ENCODE measurements at regions not wholly inside any gene's neighbourhood (a gene's known extent, or its start where the extent isn't known, plus 50 kb on each side); places are given as distances from the start of the nearest gene placed in this dataset.

DNA sequence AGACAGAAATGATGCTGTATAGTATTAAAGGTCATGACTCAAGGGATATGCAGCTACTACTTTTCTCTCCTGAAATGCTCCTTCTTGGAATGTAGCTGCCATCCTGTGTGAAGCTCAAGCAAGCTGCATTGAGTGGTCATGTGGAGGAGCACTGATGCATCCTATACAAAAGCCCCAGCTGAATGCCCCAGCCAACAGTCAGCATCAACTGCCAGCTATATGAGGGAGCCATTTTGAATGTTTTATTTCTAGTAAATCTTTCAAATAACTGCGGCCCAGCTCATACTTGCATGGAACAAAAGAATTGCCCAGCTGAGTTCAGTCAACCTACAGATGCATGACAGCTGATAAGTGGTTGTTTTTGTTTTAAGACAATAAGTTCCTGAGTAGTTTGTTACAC lies 165.0 kb upstream of the GEMIN8 start:
- DNase-seq (ENCODE audit: low read depth in 4 of 4, low spot score in 3 of 4), result no peak

DNA sequence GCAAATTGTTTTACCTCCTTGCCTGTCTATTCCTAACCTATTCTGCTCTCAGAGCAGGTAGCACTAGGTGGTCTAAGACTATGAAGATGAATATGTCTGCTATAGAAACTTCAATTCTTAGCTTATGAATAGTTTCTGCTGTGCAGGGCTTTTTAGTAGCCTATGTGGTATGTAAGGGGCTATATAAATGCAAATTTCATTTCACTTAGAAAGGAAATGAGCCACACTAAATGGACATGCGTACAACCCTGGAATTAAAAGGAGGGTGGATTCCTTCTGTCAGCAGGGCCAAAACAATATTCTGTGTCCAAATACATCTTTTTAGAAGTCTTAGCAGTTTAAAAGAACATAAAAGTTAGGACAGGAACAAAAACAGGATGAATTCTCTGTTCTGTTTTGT lies 163.9 kb upstream of the GEMIN8 start:
- DNase-seq (ENCODE audit: low read depth in 4 of 4, low spot score in 3 of 4), result no peak

DNA sequence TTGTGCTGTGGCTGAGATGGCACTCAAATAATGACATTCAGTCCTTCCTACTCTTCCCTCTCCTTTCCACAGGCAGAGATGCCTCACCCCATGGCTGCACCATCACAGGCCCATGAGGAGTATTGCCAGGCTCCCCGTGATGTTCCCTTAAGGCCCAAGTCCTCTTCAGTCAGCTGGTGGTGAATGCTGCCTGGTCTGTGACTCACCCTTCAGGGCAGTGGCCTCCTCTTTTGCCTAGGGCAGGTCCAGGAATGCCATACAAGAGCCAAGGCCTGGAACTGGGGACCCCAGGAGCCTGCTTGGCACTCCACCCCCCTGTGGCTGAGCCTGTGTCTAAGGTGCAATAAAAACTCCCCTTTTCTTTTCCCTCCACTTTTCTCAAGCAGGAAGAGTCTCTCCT lies 144.2 kb upstream of the GEMIN8 start:
- DNase-seq (ENCODE audit: low read depth in 4 of 4, low spot score in 3 of 4), result no peak

- no peak for DNase-seq (ENCODE audit: low read depth in 4 of 4, low spot score in 3 of 4)
Measured at GRCh38 chrX:14164828-14165227, 135.1 kb upstream of the GEMIN8 start.

DNA sequence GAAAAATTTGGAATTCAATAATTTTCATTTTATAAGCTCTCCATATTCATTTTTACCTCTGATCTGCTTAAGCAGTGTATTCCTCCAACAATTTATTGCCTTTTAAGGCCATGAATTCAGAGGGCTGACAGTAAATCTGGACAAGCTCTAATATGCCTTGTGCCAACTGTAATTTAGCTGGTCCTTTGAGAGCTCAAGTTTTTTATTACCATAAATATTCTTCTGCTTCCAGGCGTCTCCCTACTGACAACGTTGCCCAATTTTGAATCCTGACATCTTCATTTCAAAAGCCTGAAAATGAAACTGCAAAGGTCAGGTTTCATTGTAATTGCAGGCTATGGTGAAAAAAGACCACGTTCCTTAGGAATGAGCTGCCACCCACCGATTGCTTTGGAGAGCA lies 95.8 kb upstream of the GEMIN8 start:
- DNase-seq (ENCODE audit: low read depth in 4 of 4, low spot score in 3 of 4), result no peak

DNA sequence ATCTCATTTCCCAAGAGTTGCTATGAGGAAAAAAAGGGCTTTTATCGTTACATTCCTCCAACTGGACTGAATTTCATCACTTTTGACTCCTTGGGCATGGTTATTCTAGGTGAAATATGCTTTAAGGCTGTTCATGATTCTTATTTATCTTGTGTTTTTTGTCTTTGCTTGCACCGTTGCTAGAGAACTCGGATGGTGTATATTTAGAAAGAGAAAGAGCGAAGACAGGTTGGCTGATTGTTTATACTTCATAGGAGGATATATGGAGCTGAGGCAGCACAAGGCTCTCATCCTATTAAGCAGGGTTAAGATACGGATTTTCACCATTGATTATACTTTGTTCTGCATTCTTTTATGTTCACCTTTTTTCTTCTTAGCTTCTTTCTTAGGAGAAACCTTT lies 94.9 kb upstream of the GEMIN8 start:
- no peak for DNase-seq (ENCODE audit: low read depth in 4 of 4, low spot score in 3 of 4)

DNA sequence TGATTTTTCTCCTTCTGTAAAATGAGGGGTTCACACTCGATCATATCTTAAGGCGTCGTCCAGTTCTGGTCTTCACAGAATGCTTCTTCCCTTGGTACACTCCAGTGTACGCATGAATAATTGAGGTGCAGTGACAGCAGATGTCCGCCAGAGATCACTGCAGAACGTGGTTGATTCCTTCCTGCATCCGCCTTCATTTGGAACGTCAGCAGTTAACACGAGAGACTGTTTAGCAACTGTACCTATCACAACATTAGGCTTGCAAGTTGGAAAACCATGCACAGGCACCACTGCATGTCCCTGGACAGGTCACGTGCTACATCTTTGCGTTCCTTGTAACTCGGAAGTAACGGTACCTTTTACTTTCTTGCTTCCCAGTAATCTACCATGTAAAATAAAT lies 66.0 kb upstream of the GEMIN8 start:
- DNase-seq (ENCODE audit: low read depth in 4 of 4, low spot score in 3 of 4), result peak in 2 of 4 donors; percentile 22 to 33

DNA sequence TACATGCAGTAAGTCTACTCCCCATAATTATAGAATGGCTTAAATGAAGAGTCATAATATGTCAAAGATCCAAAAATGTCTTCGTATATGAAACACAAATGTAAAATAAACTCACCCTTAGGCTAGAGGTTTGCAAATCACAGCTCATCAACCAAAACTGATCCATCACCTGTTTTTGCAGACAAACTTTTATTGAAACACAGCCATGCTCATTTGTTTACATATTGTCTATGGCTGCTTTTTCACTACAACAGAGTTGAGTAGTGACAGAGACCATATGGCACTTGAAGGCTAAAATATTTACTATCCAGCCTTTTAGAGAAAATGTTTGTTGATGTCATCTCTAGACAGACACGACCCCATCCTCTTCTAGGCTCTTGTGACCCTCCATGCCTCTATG lies 64.5 kb upstream of the GEMIN8 start:
- no peak for DNase-seq (ENCODE audit: low read depth in 4 of 4, low spot score in 3 of 4)

DNA sequence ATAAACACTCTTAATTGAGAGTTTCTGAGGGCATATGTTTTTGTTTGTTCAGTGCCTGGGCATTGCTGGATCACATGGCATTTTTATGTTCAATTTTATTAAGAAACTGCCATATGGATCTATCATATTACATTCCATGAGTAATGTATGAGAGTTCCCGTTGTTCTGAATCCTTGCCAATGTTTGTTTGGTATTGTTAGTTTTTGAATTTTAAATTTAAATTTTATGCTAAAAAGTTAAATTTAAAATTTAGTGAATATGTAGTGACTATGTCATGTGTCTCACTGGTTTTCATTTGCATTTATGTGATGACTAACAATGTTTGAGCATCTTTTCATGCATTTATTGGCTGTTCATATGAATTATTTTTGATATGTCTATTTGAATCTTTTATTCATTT lies 54.8 kb upstream of the GEMIN8 start:
- no peak for DNase-seq (ENCODE audit: low read depth in 4 of 4, low spot score in 3 of 4)

GRCh38 chrX:14083783-14084182 lies 54.1 kb upstream of the GEMIN8 start:
- DNase-seq (ENCODE audit: low read depth in 4 of 4, low spot score in 3 of 4), result no peak

DNA sequence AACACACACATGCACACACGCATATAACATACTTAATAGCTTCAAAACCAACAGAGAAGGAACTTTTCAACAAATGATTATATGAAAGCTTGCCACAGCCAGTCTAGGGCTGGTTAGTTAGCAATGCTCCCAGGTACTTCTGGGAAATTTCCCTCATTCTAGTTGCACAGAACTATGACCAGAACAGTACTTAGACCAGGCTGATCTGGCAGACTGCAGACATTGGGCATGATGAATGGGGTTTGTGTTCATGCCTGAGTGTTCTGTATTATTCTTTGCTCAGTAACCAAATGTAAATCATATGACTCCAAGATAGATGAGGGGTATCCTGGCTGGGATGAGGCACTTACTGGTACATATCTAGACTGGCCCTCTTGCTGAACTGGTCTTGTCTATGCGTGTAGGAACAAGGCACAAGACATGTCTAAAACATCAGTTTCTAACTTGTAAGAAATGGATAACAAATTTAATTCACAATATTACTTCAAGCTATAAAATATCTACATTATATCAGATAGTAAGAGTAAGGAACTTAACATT lies 50.3 kb upstream of the GEMIN8 start:
- no peak for DNase-seq (ENCODE audit: low read depth in 4 of 4, low spot score in 3 of 4)
